ACC112 (cell line): ENCODE measurements at regions not wholly inside any gene's neighbourhood (a gene's known extent, or its start where the extent isn't known, plus 50 kb on each side); places are given as distances from the start of the nearest gene placed in this dataset.

Source experiments
- H2AFZ ChIP-seq: fragments of 200-600 bp; sonication (generic); one replicate; pipeline ENCODE4 v1.6.0; 2017; ENCODE audit warnings: antibody characterized with exemption, low read length; ENCODE audit not compliant: unreplicated experiment
- H3K27ac ChIP-seq: fragments of 200-600 bp; sonication (generic); 2 replicates; pipeline ENCODE4 v1.5.1; 2014; ENCODE audit warnings: low read depth, mild to moderate bottlenecking, antibody characterized with exemption, low read length, moderate library complexity
- H3K27me3 ChIP-seq: fragments of 200-600 bp; sonication (generic); 2 replicates; pipeline ENCODE4 v1.6.1; 2014; ENCODE audit warnings: mild to moderate bottlenecking, antibody characterized with exemption, low read length, moderate library complexity, mixed read lengths; ENCODE audit not compliant: insufficient read depth
- H3K36me3 ChIP-seq: fragments of 200-600 bp; sonication (generic); 2 replicates; pipeline ENCODE4 v1.6.1; 2016; ENCODE audit warnings: mild to moderate bottlenecking, antibody characterized with exemption, low read length, moderate library complexity, mixed read lengths; ENCODE audit not compliant: insufficient read depth
- H3K4me1 ChIP-seq: fragments of 200-600 bp; sonication (generic); one replicate; pipeline ENCODE4 v1.6.1; 2016; ENCODE audit warnings: low read length, mixed read lengths; ENCODE audit not compliant: insufficient read depth, unreplicated experiment, control insufficient read depth
- H3K4me3 ChIP-seq: fragments of 200-600 bp; sonication (generic); 2 replicates; pipeline ENCODE4 v1.5.1; 2014; ENCODE audit warnings: mild to moderate bottlenecking, low read depth, low read length
- H3K79me2 ChIP-seq: fragments of 200-600 bp; sonication (generic); one replicate; pipeline ENCODE4 v1.6.0; 2016; ENCODE audit warnings: low read length; ENCODE audit not compliant: control insufficient read depth, unreplicated experiment, insufficient read depth

- Histone ChIP-seq H3K36me3 (no peaks in the 10 kb centered on the region), H3K4me1 (peaks cover 8% of the 10 kb centered on the region), H2AFZ (no peak overlapping the region), H3K27ac (no peak overlapping the region), H3K4me3 (no peak overlapping the region), H3K79me2 (no peaks in the 10 kb centered on the region), H3K27me3 (no peaks in the 10 kb centered on the region)
These were observed 100.7 kb upstream of the RIPOR2 start for GRCh38 chr6:25036461-25036860.

- Histone ChIP-seq H3K4me1 (peaks cover 8% of the 10 kb centered on the region), H3K27me3 (no peaks in the 10 kb centered on the region), H3K4me3 (no peak overlapping the region), H3K36me3 (no peaks in the 10 kb centered on the region), H2AFZ (no peak overlapping the region), H3K27ac (no peak overlapping the region), H3K79me2 (no peaks in the 10 kb centered on the region)
These were observed 102.5 kb upstream of the RIPOR2 start for GRCh38 chr6:25038300-25038699.

GRCh38 chr6:25038999-25039398, 103.2 kb upstream of the RIPOR2 start:
- no peak overlapping the region for H2AFZ ChIP-seq
- no peaks in the 10 kb centered on the region for H3K79me2 ChIP-seq
- H3K27me3 ChIP-seq = no peaks in the 10 kb centered on the region
- H3K27ac ChIP-seq = no peak overlapping the region
- H3K4me3 ChIP-seq = no peak overlapping the region
- no peaks in the 10 kb centered on the region for H3K36me3 ChIP-seq
- peaks cover 8% of the 10 kb centered on the region for H3K4me1 ChIP-seq

GRCh38 chr6:25041485-25042035, 105.8 kb upstream of the RIPOR2 start:
- Histone ChIP-seq H3K27ac (no peak overlapping the region), H2AFZ (no peak overlapping the region), H3K36me3 (no peaks in the 10 kb centered on the region), H3K27me3 (no peaks in the 10 kb centered on the region), H3K79me2 (no peaks in the 10 kb centered on the region), H3K4me3 (no peak overlapping the region), H3K4me1 (no peaks in the 10 kb centered on the region)

GRCh38 chr6:25042036-25042521, 106.3 kb upstream of the RIPOR2 start:
- Histone ChIP-seq H3K27me3 (no peaks in the 10 kb centered on the region), H3K36me3 (no peaks in the 10 kb centered on the region), H3K79me2 (no peaks in the 10 kb centered on the region), H3K4me1 (no peaks in the 10 kb centered on the region), H2AFZ (no peak overlapping the region), H3K4me3 (no peak overlapping the region), H3K27ac (no peak overlapping the region)

- Histone ChIP-seq H3K79me2 (no peaks in the 10 kb centered on the region), H3K4me3 (no peak overlapping the region), H3K27me3 (no peaks in the 10 kb centered on the region), H3K4me1 (no peaks in the 10 kb centered on the region), H3K36me3 (no peaks in the 10 kb centered on the region), H2AFZ (no peak overlapping the region), H3K27ac (no peak overlapping the region)
These were observed 106.8 kb upstream of the RIPOR2 start for GRCh38 chr6:25042536-25042935.

- Histone ChIP-seq H3K27me3 (no peaks in the 10 kb centered on the region), H3K27ac (no peak overlapping the region), H3K4me1 (no peaks in the 10 kb centered on the region), H3K79me2 (no peaks in the 10 kb centered on the region), H3K36me3 (no peaks in the 10 kb centered on the region), H3K4me3 (no peak overlapping the region), H2AFZ (no peak overlapping the region)
These were observed 107.4 kb upstream of the RIPOR2 start for GRCh38 chr6:25042984-25043725.

- Histone ChIP-seq H2AFZ (no peak overlapping the region), H3K27ac (no peak overlapping the region), H3K27me3 (no peaks in the 10 kb centered on the region), H3K4me3 (no peak overlapping the region), H3K4me1 (no peaks in the 10 kb centered on the region), H3K36me3 (no peaks in the 10 kb centered on the region), H3K79me2 (no peaks in the 10 kb centered on the region)
These were observed 108.1 kb upstream of the RIPOR2 start for GRCh38 chr6:25043892-25044291.

- Histone ChIP-seq H2AFZ (no peak overlapping the region), H3K79me2 (no peaks in the 10 kb centered on the region), H3K4me3 (no peak overlapping the region)
These were observed 111.2 kb upstream of the RIPOR2 start for GRCh38 chr6:25046942-25047341.

GRCh38 chr6:25050356-25050755, 114.6 kb upstream of the RIPOR2 start:
- H3K27me3 ChIP-seq = no peaks in the 10 kb centered on the region
- no peak overlapping the region for H3K27ac ChIP-seq
- H2AFZ ChIP-seq = no peak overlapping the region
- no peak overlapping the region for H3K4me3 ChIP-seq
- H3K36me3 ChIP-seq = no peaks in the 10 kb centered on the region
- H3K4me1 ChIP-seq = peaks cover 22% of the 10 kb centered on the region
- H3K79me2 ChIP-seq = no peaks in the 10 kb centered on the region

More at GRCh38 chr6:25046942-25047341, 111.2 kb upstream of the RIPOR2 start:
- Histone ChIP-seq H3K36me3 (no peaks in the 10 kb centered on the region), H3K27me3 (no peaks in the 10 kb centered on the region), H3K27ac (no peak overlapping the region), H3K4me1 (peaks cover 1% of the 10 kb centered on the region)

GRCh38 chr6:25051083-25051482, 115.3 kb upstream of the RIPOR2 start:
- Histone ChIP-seq H3K27me3 (no peaks in the 10 kb centered on the region), H3K4me3 (no peak overlapping the region), H3K36me3 (no peaks in the 10 kb centered on the region), H3K4me1 (peaks cover 22% of the 10 kb centered on the region), H3K79me2 (no peaks in the 10 kb centered on the region), H3K27ac (no peak overlapping the region), H2AFZ (no peak overlapping the region)
